Breast epithelium (tissue), 4 donors: ENCODE measurements at regions not wholly inside any gene's neighbourhood (a gene's known extent, or its start where the extent isn't known, plus 50 kb on each side); places are given as distances from the start of the nearest gene placed in this dataset.

Source experiments
- DNase-seq, 2 donors: peaks; one replicate each; pipeline ENCODE4 v3.0.0-alpha.2; 2019; ENCODE audit warnings: low spot score in 2 of 2
- H3K27ac ChIP-seq, 2 donors: fragments of 200-600 bp; sonication (generic) in 1 of 2; one replicate each; pipeline ENCODE4 v1.5.1; 2016 to 2019; ENCODE audit warnings: mild to moderate bottlenecking in 1 of 2
- H3K27me3 ChIP-seq, 2 donors: fragments of 200-600 bp; sonication (generic) in 1 of 2; one replicate each; pipeline versions ENCODE4 v1.5.1 to v1.6.0; 2017 to 2019; ENCODE audit warnings: control low read depth in 1 of 2, mild to moderate bottlenecking in 1 of 2
- H3K36me3 ChIP-seq: fragments of 200-600 bp; one replicate; pipeline ENCODE4 v1.5.1; 2019
- H3K4me1 ChIP-seq, 2 donors: fragments of 200-600 bp; sonication (generic); one replicate each; pipeline ENCODE4 v1.5.1; 2016 to 2019; ENCODE audit warnings: control low read depth in 1 of 2
- H3K4me3 ChIP-seq, 3 donors: fragments of 200-600 bp; sonication (generic); 1 replicate in 2 of 3; 2 replicates in 1 of 3; pipeline ENCODE4 v1.5.1; 2016 to 2019; ENCODE audit warnings: mild to moderate bottlenecking in 3 of 3, moderate library complexity in 2 of 3
- H3K9me3 ChIP-seq, 2 donors: fragments of 200-600 bp; sonication (generic) in 1 of 2; one replicate each; pipeline ENCODE4 v1.5.1; 2016 to 2019; ENCODE audit warnings: control low read depth in 1 of 2
- CTCF ChIP-seq, 3 donors: fragments of 450-650 bp; IDR thresholded peaks; one replicate each; pipeline ENCODE4 v1.5.1; 2016 to 2017; ENCODE audit warnings: antibody characterized with exemption in 3 of 3, mild to moderate bottlenecking in 3 of 3, moderate library complexity in 3 of 3
- POLR2A ChIP-seq: fragments of 450-650 bp; IDR thresholded peaks from one replicate; pipeline ENCODE4 v1.6.1; 2016; ENCODE audit warnings: antibody characterized with exemption, mild to moderate bottlenecking, moderate library complexity
- POLR2AphosphoS5 ChIP-seq, 3 donors: sonication (generic); formaldehyde crosslinking; IDR thresholded peaks; one replicate each; pipeline ENCODE4 v1.6.1; 2017; ENCODE audit warnings: antibody characterized with exemption in 3 of 3
- intact Hi-C: fragments of 100-400 bp; cut with DNase I; formaldehyde crosslinking; loops from one replicate; pipeline ENCODE4 v1.15.1; 2023; ENCODE audit warnings: low total_unique reads

- no peaks in the 10 kb centered on the region for H3K27me3 ChIP-seq
- DNase-seq = no peak
- no peak for TF ChIP-seq POLR2A
- no peak for TF ChIP-seq CTCF (IDR thresholded peaks at IDR 0.05)
- TF ChIP-seq POLR2AphosphoS5 (IDR thresholded peaks at IDR 0.05) = no peak
Observed at GRCh38 chr2:12256206-12256605, 460.5 kb upstream of the TRIB2 start.

GRCh38 chr2:12257476-12257875, 459.3 kb upstream of the TRIB2 start:
- H3K27ac ChIP-seq = no peak overlapping the region
- TF ChIP-seq CTCF (IDR thresholded peaks at IDR 0.05) = no peak
- TF ChIP-seq POLR2A = no peak
- TF ChIP-seq POLR2AphosphoS5 (IDR thresholded peaks at IDR 0.05) = no peak
- no peak for DNase-seq
- H3K36me3 ChIP-seq = no peaks in the 10 kb centered on the region
- no peak overlapping the region for H3K4me3 ChIP-seq
- H3K4me1 ChIP-seq = no peaks in the 10 kb centered on the region
- no peaks in the 10 kb centered on the region for H3K9me3 ChIP-seq
- no peaks in the 10 kb centered on the region for H3K27me3 ChIP-seq
- intact Hi-C loops = no loop called here

More at GRCh38 chr2:12256206-12256605, 460.5 kb upstream of the TRIB2 start:
- no peak overlapping the region for H3K27ac ChIP-seq
- no peaks in the 10 kb centered on the region for H3K4me1 ChIP-seq
- H3K9me3 ChIP-seq = no peaks in the 10 kb centered on the region
- no peaks in the 10 kb centered on the region for H3K36me3 ChIP-seq
- H3K4me3 ChIP-seq = no peak overlapping the region
- intact Hi-C loops = no loop called here

GRCh38 chr2:12259493-12259892, 457.2 kb upstream of the TRIB2 start:
- Histone ChIP-seq H3K4me3 (no peak overlapping the region), H3K27me3 (no peaks in the 10 kb centered on the region), H3K4me1 (no peaks in the 10 kb centered on the region), H3K27ac (no peak overlapping the region), H3K9me3 (no peaks in the 10 kb centered on the region), H3K36me3 (no peaks in the 10 kb centered on the region)
- no peak for DNase-seq
- intact Hi-C loops = no loop called here
- no peak for TF ChIP-seq POLR2A
- TF ChIP-seq CTCF (IDR thresholded peaks at IDR 0.05) = no peak
- no peak for TF ChIP-seq POLR2AphosphoS5 (IDR thresholded peaks at IDR 0.05)

GRCh38 chr2:12261986-12262680, 454.6 kb upstream of the TRIB2 start:
- DNase-seq = no peak
- Histone ChIP-seq H3K27ac (no peak overlapping the region), H3K36me3 (no peaks in the 10 kb centered on the region), H3K4me3 (no peak overlapping the region), H3K9me3 (no peaks in the 10 kb centered on the region), H3K27me3 (no peaks in the 10 kb centered on the region), H3K4me1 (no peaks in the 10 kb centered on the region)
- no peak for TF ChIP-seq POLR2A
- no peak for TF ChIP-seq POLR2AphosphoS5 (IDR thresholded peaks at IDR 0.05)
- TF ChIP-seq CTCF (IDR thresholded peaks at IDR 0.05) = no peak
- intact Hi-C loops = no loop called here

- Histone ChIP-seq H3K27me3 (no peaks in the 10 kb centered on the region), H3K9me3 (no peaks in the 10 kb centered on the region), H3K27ac (no peak overlapping the region), H3K36me3 (no peaks in the 10 kb centered on the region), H3K4me3 (no peak overlapping the region), H3K4me1 (no peaks in the 10 kb centered on the region)
- intact Hi-C loops = no loop called here
- no peak for DNase-seq
- TF ChIP-seq CTCF (IDR thresholded peaks at IDR 0.05) (no peak), POLR2AphosphoS5 (IDR thresholded peaks at IDR 0.05) (no peak), POLR2A (no peak)
Observed at GRCh38 chr2:12262681-12263436, 453.9 kb upstream of the TRIB2 start.
